ENCODE measurements at regions not wholly inside any gene's neighbourhood (a gene's known extent, or its start where the extent isn't known, plus 50 kb on each side); places are given as distances from the start of the nearest gene placed in this dataset.

- no peak overlapping the region for H3K4me3 ChIP-seq
- no peak for TF ChIP-seq CTCF (IDR thresholded peaks at IDR 0.05)
- no peaks in the 10 kb centered on the region for H3K9me3 ChIP-seq
- H3K36me3 ChIP-seq: no peaks in the 10 kb centered on the region
- peaks cover 0 to 20% (median 8%) of the 10 kb centered on the region in 4 donors for H3K4me1 ChIP-seq
- DNase-seq: no peak
- no peaks in the 10 kb centered on the region for H3K27me3 ChIP-seq
- H3K27ac ChIP-seq: no peak overlapping the region
- intact Hi-C loops (cut with DNase I; ENCODE audit: low total_unique reads): no loop called here
Observed at GRCh38 chr14:89089330-89089729, 264.9 kb downstream of the TTC8 start.

DNA sequence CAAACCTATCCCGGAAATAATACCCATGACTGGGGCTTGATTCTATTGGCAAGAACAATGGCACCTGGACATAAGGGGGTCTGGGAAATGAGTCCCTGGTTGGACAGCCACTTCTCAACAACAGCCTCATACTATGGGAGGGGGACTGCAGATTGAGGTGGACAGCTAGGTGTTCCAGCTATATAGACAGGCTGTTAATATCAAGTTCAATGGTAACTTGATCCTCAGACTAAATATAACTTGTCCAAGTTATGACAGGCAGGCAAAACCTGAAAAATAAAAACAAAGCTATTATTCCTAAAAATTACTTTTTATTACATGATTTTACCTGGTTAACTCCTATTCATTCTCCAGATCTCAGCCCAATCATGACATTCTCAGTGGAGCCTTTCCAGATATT, 267.3 kb downstream of the TTC8 start:
- Histone ChIP-seq H3K27me3 (no peaks in the 10 kb centered on the region), H3K4me1 (peaks cover 0 to 9% (median 1%) of the 10 kb centered on the region in 4 donors), H3K4me3 (no peak overlapping the region), H3K36me3 (no peaks in the 10 kb centered on the region), H3K27ac (no peak overlapping the region), H3K9me3 (no peaks in the 10 kb centered on the region)
- no peak for DNase-seq
- intact Hi-C loops (cut with DNase I; ENCODE audit: low total_unique reads): no loop called here
- TF ChIP-seq CTCF (IDR thresholded peaks at IDR 0.05): no peak

GRCh38 chr14:89093083-89093730, 268.8 kb downstream of the TTC8 start:
- peaks cover 0 to 9% (median 3%) of the 10 kb centered on the region in 4 donors for H3K4me1 ChIP-seq
- no peak overlapping the region for H3K4me3 ChIP-seq
- intact Hi-C loops (cut with DNase I; ENCODE audit: low total_unique reads): no loop called here
- no peaks in the 10 kb centered on the region for H3K27me3 ChIP-seq
- DNase-seq: no peak
- H3K27ac ChIP-seq: no peak overlapping the region
- TF ChIP-seq CTCF (IDR thresholded peaks at IDR 0.05): no peak
- no peaks in the 10 kb centered on the region for H3K36me3 ChIP-seq
- no peaks in the 10 kb centered on the region for H3K9me3 ChIP-seq

GRCh38 chr14:89095036-89095435, 270.6 kb downstream of the TTC8 start:
- intact Hi-C loops (cut with DNase I; ENCODE audit: low total_unique reads): no loop called here
- DNase-seq: no peak
- H3K4me1 ChIP-seq: peaks cover 0 to 9% (median 3%) of the 10 kb centered on the region in 4 donors

DNA sequence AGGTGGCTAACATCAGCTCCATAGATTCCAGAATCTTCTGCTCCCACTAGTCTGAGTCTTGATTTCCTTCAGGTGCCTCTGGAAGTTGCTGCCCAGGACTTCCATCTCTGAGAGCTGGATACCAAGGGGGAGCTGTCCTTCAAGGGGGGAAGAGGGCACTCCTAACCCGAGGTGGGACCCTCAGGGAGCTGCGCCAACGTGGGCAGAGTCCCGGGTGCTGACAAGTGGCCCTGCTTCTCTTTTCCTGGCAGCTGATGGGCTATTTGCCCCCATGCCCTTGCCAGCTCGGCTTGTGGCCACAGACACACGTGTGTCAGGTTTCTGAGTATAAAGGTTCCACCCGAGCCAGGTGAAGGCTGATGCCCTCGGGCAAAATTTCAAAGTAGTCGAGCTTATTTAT, 272.5 kb downstream of the TTC8 start:
- no peak for TF ChIP-seq CTCF (IDR thresholded peaks at IDR 0.05)
- no peak overlapping the region for H3K27ac ChIP-seq
- no peak overlapping the region for H3K4me3 ChIP-seq
- H3K9me3 ChIP-seq: no peaks in the 10 kb centered on the region
- H3K27me3 ChIP-seq: no peaks in the 10 kb centered on the region
- no peaks in the 10 kb centered on the region for H3K36me3 ChIP-seq
- intact Hi-C loops (cut with DNase I; ENCODE audit: low total_unique reads): no loop called here
- DNase-seq: no peak
- H3K4me1 ChIP-seq: peaks cover 0 to 10% (median 5%) of the 10 kb centered on the region in 4 donors

More at GRCh38 chr14:89095036-89095435, 270.6 kb downstream of the TTC8 start:
- Histone ChIP-seq H3K27me3 (no peaks in the 10 kb centered on the region), H3K9me3 (no peaks in the 10 kb centered on the region), H3K4me3 (no peak overlapping the region), H3K27ac (no peak overlapping the region), H3K36me3 (no peaks in the 10 kb centered on the region)
- TF ChIP-seq CTCF (IDR thresholded peaks at IDR 0.05): no peak
